ENCODE measurements at regions not wholly inside any gene's neighbourhood (a gene's known extent, or its start where the extent isn't known, plus 50 kb on each side); places are given as distances from the start of the nearest gene placed in this dataset.

GRCh38 chr12:115210533-115211252 lies 526.7 kb upstream of the TBX3 start:
- TF ChIP-seq CTCF (IDR thresholded peaks at IDR 0.05; ENCODE audit: low read depth, low read length): no peak
- TF ChIP-seq MYC (IDR thresholded peaks at IDR 0.05; ENCODE audit: low read depth, low read length): no peak
- no peak for TF ChIP-seq POLR2A (IDR thresholded peaks at IDR 0.05; ENCODE audit: extremely low read depth, insufficient read length)
- TF ChIP-seq, protein P1, sequence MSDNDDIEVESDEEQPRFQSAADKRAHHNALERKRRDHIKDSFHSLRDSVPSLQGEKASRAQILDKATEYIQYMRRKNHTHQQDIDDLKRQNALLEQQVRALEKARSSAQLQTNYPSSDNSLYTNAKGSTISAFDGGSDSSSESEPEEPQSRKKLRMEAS (IDR thresholded peaks at IDR 0.05; ENCODE audit: low read depth, low read length): no peak
